ENCODE measurements at regions not wholly inside any gene's neighbourhood (a gene's known extent, or its start where the extent isn't known, plus 50 kb on each side); places are given as distances from the start of the nearest gene placed in this dataset.

DNA sequence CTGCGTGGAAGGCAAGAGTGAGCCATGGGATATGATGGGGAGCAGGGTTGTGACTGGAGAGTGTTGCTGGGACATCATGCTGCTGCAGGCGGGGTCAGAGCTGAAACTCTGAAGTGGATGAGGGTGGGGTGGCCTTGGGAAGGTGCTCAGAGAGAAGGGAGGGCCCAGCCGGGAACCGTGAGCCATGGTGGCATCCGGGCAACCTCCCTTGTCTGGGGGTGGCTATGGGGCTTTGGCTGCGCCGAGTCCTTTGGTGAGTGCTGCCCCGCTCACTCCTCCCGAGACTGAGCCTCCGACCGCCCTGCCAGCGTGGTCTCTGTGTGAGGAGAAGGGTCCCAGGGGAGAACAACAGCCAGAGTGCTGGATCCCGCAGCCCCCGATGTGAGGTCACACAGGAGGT, 632.0 kb downstream of the BRD1 start:
- no peak for DNase-seq (ENCODE audit: low read depth)

DNA sequence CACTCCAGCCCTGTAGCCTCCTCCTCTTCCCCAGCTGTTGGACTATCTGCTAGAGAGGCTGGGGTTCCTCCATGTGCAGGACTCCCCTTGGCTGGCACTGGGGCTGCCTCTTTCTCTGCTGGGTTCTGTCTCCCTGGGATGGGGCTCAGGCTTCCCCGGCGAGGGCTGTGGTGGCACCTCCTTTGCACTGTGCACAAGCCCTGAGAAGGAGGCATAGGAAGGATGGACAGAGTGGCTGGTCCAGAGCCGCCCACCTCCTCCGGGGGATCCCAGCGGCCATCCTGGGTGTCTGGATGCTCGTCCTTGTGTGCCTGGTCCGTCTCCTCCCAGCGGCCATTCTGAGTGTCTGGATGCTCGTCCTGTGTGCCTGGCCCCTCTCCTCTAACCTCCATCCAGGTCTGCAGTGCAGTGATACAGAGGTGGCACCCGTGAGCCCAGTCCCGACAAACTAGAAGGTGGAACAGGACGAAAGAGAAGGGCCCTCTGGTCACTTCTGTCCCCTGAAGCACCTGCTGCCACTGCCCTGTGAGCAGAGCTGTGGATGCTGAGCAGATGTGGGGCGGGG, 633.7 kb downstream of the BRD1 start:
- no peak for DNase-seq (ENCODE audit: low read depth)

DNA sequence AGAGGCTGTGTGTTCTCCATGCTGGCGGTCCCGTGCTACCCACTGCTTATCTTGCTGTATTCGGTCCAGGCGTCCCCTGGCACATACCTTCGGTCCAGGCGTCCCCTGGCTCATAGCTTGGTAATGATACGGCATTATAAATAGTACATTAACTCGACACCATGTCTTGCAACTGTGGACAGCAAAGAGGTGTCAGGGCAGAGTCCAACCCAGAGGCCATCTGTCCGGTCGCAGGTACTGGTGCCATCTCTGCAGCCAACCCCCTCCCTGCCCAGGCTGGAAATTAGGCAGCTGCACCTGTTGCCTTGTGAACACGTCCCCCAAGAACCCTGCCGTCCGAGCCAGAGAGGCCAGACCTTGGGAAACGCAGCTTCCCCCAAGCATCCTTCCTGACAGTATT, 634.3 kb downstream of the BRD1 start:
- DNase-seq (ENCODE audit: low read depth) = no peak

DNA sequence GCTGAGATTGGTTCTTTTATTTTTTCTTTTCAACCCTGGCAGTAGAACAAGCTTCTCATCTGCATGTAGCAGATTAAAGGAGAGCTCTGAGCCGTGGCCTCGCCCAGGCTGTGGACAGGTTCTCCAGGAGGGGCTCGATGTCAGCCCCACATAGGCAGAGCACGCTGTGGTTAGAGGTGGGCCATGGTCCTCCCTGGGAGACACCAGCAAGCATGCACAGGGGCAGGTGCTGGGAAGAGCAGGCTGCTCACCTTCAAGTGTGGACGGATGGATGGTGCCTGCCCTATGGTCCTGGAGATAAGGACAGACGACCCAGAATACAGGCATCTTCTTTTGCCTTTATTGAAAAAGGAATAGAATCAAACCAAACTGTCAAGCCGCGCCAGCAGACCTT, 634.8 kb downstream of the BRD1 start:
- no peak for DNase-seq (ENCODE audit: low read depth)

DNA sequence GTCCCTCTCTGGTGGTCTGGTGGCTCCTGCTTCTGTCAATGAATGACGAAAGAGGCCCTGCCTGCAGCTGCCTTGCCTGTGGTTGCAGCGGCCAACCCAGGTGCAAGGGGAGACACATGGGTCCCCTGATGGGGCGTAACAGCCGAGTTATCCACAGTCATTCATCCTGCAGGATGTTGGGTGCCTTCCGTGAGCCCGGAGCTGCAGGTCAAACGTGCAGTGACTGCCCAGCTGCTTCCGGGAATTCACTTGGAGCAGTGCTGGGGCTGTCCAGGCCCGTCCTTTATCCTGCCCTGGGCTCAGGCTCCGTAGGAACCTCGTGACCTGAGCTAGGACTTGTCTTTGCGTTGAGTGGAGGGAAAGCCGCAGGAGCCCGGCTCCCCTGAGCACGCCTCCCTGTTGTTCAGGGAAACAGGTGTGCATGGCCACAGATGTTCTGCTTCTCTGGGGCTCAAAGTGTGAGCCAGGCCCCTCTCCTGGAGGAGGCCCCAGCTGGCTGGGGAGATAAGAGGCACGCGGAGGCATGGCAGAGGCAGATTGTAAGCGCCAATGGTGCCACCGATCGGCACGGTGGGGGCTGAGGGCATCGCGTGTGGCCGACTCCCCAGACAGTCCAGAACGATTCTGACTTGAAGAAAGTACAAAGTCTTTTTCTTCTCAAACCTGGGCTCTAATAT, 635.4 kb downstream of the BRD1 start:
- DNase-seq (ENCODE audit: low read depth) = no peak

DNA sequence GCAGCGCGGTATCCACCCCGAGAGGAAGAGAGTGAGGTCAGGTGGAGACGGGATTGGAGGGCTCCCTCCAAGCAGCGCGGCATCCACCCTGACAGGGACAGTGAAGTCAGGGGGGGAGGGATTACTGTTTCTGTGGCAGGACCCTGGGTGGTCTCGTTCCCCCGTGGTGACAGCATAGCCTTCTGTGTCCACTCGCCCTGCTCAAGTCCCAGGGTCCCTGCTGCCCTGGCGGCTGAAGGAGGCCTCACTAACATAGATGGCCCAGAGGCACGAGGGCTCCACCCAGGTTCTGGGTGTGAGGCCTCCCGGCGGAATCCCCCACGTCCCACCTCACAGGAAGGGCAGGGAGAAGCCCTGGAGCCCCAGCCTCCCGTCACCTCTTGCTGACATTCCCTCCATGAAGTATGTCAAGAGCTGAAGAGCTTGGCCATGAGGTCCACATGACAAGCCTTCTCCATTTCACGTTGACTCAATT, 636.1 kb downstream of the BRD1 start:
- no peak for DNase-seq (ENCODE audit: low read depth)

DNA sequence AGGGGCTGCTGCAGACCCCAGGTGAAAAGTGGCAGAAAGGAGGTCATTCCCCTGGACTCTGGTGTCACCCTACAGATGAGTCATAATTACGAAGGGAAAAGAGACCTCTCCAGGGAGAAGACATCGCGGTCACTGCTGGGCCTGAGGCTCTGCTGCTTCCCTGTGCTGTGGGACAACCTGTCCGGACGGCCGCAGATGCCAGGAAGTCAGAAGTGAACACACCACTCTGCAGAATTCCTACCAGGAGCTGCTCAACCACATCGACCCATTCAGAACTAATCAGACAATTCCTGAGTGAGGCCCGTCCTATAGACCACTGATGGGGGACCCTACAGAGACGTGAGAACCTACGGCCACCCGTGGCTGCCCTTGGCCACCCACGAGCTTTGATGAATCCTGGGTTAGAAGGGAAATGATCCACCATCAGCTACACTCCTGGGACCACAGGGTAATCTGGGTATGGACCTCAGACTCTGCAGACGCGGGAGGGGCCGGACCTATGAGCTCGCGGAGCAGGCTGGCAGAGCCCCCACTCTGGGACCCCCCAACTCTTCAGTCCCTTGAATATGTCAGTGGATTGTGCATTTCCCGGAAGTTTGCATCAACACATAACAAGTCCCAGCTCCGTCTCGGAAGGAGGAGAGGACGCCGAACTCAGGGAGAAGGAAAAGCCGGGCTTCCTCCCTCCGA, 636.7 kb downstream of the BRD1 start:
- DNase-seq (ENCODE audit: low read depth) = no peak

DNA sequence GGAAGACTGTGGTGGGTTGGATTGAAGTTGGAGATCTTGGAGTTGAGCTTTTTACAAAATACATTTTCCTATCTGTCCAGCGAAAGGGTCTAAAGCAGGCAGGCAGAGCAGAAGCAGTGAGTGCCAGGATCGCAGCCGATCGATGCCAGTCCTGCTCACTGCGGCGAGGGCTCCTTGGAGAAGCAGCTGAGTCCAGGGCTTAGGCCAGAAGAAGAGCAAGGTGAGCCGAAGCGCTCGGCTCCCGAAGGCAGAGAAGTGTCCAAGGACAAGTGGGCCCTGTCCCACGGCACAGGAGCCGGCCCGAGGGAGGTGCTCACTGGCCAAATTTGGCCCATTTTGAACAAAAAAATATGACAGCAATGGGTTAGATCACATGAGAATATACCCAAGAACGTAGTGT, 637.8 kb downstream of the BRD1 start:
- no peak for DNase-seq (ENCODE audit: low read depth)

DNA sequence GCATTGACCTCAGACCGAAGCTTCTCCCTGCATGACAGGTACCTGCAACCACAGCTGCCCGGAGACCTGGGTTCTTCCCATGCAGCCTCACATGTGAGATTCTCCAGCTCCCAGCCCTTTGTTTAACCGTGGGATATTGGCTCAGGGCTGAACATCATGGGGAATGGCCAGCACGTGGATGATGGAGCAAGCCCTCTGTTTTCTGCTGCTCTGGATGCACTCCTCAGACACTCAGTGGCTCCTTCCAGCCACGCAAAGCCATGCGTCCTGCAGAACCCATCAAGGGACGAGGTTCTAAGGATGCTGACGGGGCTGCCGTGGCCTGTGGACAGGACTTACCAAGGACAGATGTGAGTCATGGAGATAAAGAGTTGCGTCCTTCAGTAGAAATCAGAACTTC, 639.1 kb downstream of the BRD1 start:
- no peak for DNase-seq (ENCODE audit: low read depth)

DNA sequence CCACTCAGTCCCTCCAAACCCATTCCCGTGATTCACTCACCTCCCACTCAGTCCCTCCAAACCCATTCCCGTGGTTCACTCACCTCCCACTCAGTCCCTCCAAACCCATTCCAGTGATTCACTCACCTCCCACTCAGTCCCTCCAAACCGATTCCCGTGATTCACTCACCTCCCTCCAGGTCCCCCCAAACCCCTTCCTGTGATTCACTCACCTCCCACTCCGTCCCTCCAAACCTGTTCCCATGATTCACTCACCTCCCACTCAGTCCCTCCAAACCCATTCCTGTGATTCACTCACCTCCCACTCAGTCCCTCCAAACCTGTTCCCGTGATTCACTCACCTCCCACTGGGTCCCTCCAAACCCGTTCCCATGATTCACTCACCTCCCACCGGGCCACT, 639.6 kb downstream of the BRD1 start:
- DNase-seq (ENCODE audit: low read depth) = no peak

DNA sequence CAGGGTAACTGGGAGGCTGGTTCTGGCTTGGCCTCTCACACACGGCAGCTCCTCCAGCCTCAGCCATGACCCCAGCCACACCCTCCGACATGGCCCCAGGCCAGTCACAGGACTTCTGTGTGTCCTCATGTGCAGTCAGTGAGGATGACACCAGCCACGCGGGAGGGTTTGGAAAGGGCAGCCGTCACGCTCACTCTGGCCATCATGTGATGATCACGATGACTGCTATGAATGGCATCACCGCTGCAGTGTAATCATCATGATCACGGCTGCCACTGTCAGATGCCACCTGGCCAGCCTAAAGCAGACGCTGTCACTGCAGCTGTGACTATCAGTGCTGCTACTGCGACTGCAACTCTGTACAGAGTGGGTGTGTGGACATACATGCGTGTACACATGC, 640.9 kb downstream of the BRD1 start:
- no peak for DNase-seq (ENCODE audit: low read depth)

DNA sequence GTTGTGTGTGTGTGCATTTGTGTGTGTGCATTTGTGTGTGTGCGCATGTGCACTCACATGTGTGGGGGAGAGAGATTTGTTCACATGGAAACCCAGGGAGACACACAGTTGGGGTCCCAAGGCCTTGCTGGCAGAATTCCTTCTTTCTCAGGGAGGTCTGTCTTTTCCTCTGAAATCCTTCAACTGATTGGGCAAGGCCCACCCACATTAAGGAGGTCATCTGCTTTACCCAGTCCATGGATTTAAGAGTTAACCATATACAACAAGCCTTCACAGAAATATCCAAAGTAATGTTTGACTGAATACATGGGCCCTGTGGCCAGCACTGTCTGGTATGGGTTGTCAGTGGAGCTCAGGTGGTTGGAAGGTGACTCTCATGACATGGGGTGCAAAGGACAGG, 641.4 kb downstream of the BRD1 start:
- DNase-seq (ENCODE audit: low read depth) = no peak

DNA sequence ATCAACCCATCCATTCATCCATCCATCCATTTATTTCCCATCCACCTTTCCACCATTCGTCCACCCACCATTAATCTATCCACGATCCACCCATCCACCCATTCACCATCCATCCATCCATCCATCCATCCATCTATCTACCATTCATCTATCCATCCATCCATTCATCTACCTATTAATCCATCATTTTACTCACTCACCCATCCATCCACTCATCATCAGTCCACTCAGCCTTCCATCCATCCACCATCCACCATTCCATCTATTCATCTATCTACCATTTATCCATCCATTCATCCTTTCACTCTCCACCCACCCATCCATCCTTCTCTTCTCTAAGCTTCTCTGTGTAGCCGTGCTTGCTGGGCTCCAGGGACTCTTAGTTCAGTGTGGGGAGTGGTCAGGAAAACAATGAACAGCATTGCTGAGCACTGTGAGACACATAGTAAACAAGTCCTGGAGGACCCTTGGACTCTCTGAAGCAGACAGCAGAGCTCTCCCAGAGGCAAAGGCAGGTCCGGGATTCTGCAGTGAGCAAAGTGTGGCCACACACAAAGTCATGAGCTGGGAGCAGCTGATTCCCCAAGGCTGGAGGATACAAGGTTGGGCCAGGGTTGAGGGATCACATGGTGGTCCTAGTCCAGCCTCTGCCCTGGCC, 642.2 kb downstream of the BRD1 start:
- DNase-seq (ENCODE audit: low read depth) = no peak

DNA sequence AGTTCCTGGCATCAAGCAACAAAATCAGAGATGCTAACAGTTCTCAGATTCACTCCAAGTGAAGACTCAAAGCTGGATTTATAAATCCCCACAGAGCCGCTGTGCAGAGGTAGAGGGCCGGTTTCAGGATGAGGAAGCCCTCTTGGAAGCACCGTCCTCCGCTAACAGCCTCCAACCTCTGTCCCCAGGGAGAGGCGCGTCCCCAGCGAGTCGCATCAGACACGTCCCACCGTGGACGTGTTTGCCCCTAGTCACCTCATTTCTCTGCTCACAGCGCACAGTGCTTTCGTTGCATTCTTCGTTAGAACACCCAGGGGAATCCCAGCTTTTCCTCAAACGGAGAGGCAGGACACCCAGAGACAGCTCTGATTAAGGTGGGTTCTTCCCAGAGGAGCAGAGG, 642.9 kb downstream of the BRD1 start:
- DNase-seq (ENCODE audit: low read depth) = no peak

DNA sequence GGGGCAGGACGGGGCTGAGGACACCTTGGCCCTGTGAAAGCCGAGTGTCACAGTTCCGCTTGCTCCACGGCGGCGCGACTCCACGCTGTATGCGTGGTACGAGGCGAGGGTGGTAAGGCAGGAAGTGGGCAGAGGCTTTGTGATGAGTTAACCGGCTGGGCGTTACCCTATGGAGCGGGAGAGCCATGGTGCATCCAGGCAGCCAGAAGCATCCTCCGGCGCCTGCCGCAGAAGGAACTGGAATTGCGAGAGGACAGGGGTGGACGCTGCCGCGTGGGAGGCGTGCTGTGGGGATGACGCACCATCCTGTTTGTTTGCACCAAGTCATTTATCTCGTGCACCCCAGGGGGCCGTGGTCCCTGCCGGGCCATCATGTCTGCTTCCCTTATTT, 643.9 kb downstream of the BRD1 start:
- DNase-seq (ENCODE audit: low read depth) = no peak

DNA sequence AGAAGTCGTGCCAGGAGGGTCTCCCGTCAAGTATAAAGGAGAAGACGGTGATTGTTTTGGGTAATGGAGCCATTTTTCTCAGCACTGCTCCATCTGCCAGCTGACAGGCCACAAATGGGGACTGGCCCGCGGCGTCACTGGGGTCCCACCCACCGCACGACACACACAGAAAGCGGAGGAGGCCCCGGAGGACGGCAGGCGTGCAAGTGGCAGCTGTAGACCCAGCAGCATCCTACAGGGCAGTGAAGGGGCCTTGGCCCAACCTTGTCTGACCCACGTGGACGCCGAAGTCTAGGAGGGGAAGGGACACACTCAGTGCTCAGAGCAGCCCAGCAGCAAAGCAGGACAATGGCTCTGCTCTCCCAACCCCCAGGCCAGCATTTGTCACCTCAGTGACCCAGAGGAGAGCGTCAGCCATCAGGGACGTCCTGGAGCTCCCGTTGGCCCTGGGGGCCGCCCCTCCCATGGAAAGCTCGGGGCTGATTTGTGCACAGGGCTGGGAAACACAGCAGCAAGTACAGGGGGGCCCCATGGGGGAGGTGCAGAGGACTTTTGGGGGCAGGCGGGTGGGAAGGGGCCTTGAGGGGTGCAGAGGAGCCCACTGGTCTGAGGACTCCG, 644.4 kb downstream of the BRD1 start:
- no peak for DNase-seq (ENCODE audit: low read depth)

DNA sequence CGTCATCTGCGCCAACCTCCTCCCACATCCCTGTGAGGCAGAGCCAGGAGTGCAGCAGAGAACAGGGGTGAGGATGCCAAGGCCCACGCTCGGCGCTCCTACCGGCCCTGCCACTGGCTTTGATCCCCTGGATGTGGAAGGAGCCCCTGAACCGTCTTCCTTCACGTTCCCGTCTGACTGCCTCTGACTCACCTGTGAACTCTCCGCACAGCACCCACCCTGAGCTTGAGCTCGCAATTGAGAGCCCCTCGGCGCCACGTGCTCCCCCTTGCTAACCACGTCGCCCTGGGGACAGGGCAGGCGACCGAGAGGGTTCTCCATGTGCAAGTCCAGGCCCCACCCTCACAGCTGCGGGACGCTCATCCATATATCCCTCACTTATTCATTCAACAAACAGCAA, 645.3 kb downstream of the BRD1 start:
- no peak for DNase-seq (ENCODE audit: low read depth)

DNA sequence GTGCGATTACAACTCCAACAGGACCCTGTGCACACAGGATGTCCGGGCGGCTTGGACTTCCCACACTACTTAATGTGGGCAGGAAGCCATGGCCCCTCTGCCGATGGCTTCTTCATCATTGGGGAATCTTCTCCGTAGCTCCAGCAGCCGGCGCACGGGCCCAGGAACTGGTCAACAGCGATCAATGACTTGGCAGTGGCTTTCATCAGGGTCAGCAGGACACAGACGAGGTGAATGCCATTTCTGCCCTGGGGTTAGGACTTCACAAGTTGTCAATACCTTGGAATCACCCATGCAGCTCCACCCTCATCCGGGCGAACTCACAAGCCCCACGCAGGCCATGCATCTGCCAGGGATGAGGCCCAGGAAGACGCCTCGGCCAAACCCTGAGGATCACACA, 645.7 kb downstream of the BRD1 start:
- DNase-seq (ENCODE audit: low read depth) = no peak

DNA sequence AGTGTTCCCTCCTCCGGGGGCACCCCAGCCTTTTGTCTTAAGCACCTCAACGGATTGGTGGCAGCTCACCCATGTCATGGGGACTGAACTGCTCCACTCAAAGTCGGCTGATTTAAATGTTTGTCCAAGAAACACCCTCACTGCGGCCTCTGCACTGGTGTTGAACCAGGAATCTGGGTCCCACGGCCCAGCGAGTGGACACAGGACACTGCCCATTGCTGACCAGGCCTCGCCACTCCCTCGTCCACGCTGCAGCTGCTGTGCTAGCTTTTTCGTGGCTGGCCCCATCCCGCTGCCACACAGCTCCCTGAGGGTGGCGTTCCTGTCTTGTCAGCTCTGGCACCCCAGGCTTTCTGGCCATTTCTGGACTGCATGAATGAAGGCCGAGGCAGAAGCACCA, 646.2 kb downstream of the BRD1 start:
- no peak for DNase-seq (ENCODE audit: low read depth)

DNA sequence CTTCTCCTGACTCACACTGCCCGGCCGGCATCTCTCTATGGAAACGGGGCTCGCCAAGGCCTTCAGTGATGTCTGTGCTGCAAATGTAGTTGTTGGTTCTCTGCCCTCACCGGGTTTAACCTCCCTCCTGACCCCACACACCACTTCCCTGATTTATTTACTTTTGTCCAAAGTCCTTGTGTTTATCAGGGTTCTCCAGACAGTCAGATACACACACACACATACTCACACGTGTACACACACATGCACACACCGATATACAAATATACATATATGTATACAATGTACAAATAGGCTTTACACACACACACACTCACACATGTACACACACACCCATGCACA, 647.0 kb downstream of the BRD1 start:
- no peak for DNase-seq (ENCODE audit: low read depth)

DNA sequence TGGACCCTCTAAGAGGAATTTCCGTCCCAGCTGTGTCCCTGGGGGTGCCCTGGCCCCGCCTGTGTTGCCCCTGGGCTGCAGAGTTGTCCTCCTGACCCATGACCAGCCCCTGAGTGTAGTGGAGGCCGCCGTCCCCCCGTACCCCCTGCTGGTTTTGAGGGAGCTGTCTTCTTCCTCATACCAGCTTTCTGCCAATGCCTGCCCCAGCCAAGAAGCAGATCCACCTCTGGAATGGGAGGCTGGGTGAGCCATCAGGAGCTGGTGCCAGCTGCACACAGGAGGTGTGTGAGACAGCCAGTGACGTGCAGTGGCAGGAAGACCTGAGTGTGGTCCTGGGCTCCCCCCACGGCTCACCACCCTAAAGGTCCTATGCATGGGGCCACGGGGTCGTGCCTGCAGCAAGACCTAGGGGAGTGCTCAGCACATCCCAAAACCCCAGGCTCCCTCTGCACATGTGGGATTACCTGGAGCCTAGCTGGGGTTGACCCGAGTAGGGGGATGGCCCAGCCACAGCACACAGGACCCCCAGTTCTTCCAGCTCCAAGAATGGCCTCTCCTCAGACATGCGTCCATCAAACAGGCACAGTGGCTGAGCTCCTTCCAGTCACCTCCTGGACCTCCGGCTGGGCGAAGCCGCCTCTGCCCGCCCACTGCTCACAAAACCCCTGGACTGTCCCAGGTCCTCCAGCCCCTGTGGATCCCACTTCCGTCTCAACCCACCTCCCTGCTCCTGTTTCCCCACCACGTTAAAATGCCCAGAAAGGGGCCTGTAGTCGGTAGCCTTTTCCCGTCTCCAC, 647.6 kb downstream of the BRD1 start:
- DNase-seq (ENCODE audit: low read depth) = no peak

DNA sequence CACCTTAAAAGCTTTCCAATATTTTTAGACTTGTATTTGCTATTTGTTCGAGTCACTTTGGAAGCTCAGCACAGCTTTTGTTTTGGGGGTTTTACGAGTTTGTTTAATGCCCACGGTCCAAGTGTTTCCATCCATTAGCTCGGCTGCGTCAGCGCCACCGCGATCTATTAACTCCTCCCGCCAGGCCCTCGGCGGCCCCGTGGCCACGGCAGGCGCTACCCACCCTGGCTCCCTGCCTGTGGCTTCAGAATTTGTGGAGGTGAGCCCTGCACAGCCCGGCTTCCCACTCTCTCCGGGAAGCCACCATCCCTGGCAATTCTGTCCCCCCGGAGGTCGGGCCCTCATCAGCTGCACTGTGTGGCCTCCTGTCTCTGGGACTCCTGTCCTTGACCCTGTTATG, 648.5 kb downstream of the BRD1 start:
- no peak for DNase-seq (ENCODE audit: low read depth)

Measured in non-pigmented ciliary epithelial cell (primary cell).